Neuron (in vitro differentiated cells): ENCODE measurements at regions not wholly inside any gene's neighbourhood (a gene's known extent, or its start where the extent isn't known, plus 50 kb on each side); places are given as distances from the start of the nearest gene placed in this dataset.
"Not testable (repeated sequence)": the region's sequence is repeated elsewhere in the genome, so short reads cannot be mapped to it uniquely, and the experiment has no call there.

Source experiments
- H2AFZ ChIP-seq: one replicate; pipeline ENCODE4 v1.6.1; 2013; ENCODE audit warnings: low read depth, mild to moderate bottlenecking, inconsistent platforms, low read length, moderate library complexity
- H3K27me3 ChIP-seq: one replicate; pipeline ENCODE4 v1.6.1; 2013; ENCODE audit warnings: low read length; ENCODE audit not compliant: insufficient read depth
- H3K36me3 ChIP-seq: one replicate; pipeline ENCODE4 v1.6.1; 2013; ENCODE audit warnings: low read length; ENCODE audit not compliant: insufficient read depth
- H3K4me1 ChIP-seq: one replicate; pipeline ENCODE4 v1.6.1; 2013; ENCODE audit warnings: low read length; ENCODE audit not compliant: insufficient read depth
- H3K4me3 ChIP-seq: 2 replicates; pipeline ENCODE4 v1.5.1; 2013; ENCODE audit warnings: mild to moderate bottlenecking, low read length, moderate library complexity
- H3K9me3 ChIP-seq: one replicate; pipeline ENCODE4 v1.6.1; 2013; ENCODE audit warnings: low read length

- Histone ChIP-seq H3K4me1 (no peaks in the 10 kb centered on the region), H3K36me3 (no peaks in the 10 kb centered on the region), H3K4me3 (no peak overlapping the region), H2AFZ (no peak overlapping the region), H3K9me3 (no peaks in the 10 kb centered on the region), H3K27me3 (no peaks in the 10 kb centered on the region)
Measured at GRCh38 chr7:33793616-33794015, 111.7 kb upstream of the BMPER start.

GRCh38 chr7:33794419-33794818 lies 110.9 kb upstream of the BMPER start:
- Histone ChIP-seq H3K4me1 (no peaks in the 10 kb centered on the region), H3K9me3 (no peaks in the 10 kb centered on the region), H3K27me3 (no peaks in the 10 kb centered on the region), H2AFZ (no peak overlapping the region), H3K36me3 (no peaks in the 10 kb centered on the region), H3K4me3 (no peak overlapping the region)

- no peaks in the 10 kb centered on the region for H3K9me3 ChIP-seq
- no peaks in the 10 kb centered on the region for H3K4me1 ChIP-seq
- H2AFZ ChIP-seq: no peak overlapping the region
- no peaks in the 10 kb centered on the region for H3K36me3 ChIP-seq
- no peak overlapping the region for H3K4me3 ChIP-seq
- H3K27me3 ChIP-seq: no peaks in the 10 kb centered on the region
Measured at GRCh38 chr7:33794959-33795358, 110.4 kb upstream of the BMPER start.

- Histone ChIP-seq H3K27me3 (no peaks in the 10 kb centered on the region), H3K36me3 (no peaks in the 10 kb centered on the region), H3K4me1 (no peaks in the 10 kb centered on the region), H2AFZ (no peak overlapping the region), H3K9me3 (no peaks in the 10 kb centered on the region), H3K4me3 (no peak overlapping the region)
Measured at GRCh38 chr7:33796538-33796937, 108.8 kb upstream of the BMPER start.

- not testable (repeated sequence) for H3K4me1 ChIP-seq, H3K4me3 ChIP-seq
Measured at GRCh38 chr7:33797512-33797911, 107.8 kb upstream of the BMPER start.

GRCh38 chr7:33798686-33799325 lies 106.5 kb upstream of the BMPER start:
- Histone ChIP-seq H3K4me3 (no peak overlapping the region), H2AFZ (no peak overlapping the region), H3K9me3 (no peaks in the 10 kb centered on the region), H3K27me3 (no peaks in the 10 kb centered on the region), H3K36me3 (no peaks in the 10 kb centered on the region), H3K4me1 (no peaks in the 10 kb centered on the region)

More at GRCh38 chr7:33797512-33797911, 107.8 kb upstream of the BMPER start:
- H3K36me3 ChIP-seq, H3K9me3 ChIP-seq, H3K27me3 ChIP-seq, H2AFZ ChIP-seq: not testable (repeated sequence)

- H3K4me3 ChIP-seq: no peak overlapping the region
- no peaks in the 10 kb centered on the region for H3K9me3 ChIP-seq
- no peak overlapping the region for H2AFZ ChIP-seq
- H3K27me3 ChIP-seq: no peaks in the 10 kb centered on the region
- no peaks in the 10 kb centered on the region for H3K36me3 ChIP-seq
- no peaks in the 10 kb centered on the region for H3K4me1 ChIP-seq
Measured at GRCh38 chr7:33799766-33800165, 105.6 kb upstream of the BMPER start.

GRCh38 chr7:33802600-33802999 lies 102.7 kb upstream of the BMPER start:
- no peak overlapping the region for H2AFZ ChIP-seq
- H3K4me1 ChIP-seq: no peaks in the 10 kb centered on the region
- no peaks in the 10 kb centered on the region for H3K9me3 ChIP-seq
- H3K36me3 ChIP-seq: no peaks in the 10 kb centered on the region
- H3K4me3 ChIP-seq: no peak overlapping the region
- H3K27me3 ChIP-seq: no peaks in the 10 kb centered on the region

GRCh38 chr7:33804140-33804660 lies 101.1 kb upstream of the BMPER start:
- H3K9me3 ChIP-seq: no peaks in the 10 kb centered on the region
- no peak overlapping the region for H3K4me3 ChIP-seq
- H3K4me1 ChIP-seq: no peaks in the 10 kb centered on the region
- no peak overlapping the region for H2AFZ ChIP-seq
- H3K36me3 ChIP-seq: no peaks in the 10 kb centered on the region
- no peaks in the 10 kb centered on the region for H3K27me3 ChIP-seq

GRCh38 chr7:33805630-33806233 lies 99.6 kb upstream of the BMPER start:
- H3K27me3 ChIP-seq: no peaks in the 10 kb centered on the region
- H3K4me1 ChIP-seq: no peaks in the 10 kb centered on the region
- no peaks in the 10 kb centered on the region for H3K36me3 ChIP-seq
- no peaks in the 10 kb centered on the region for H3K9me3 ChIP-seq
- H3K4me3 ChIP-seq: no peak overlapping the region
- H2AFZ ChIP-seq: no peak overlapping the region

GRCh38 chr7:33806298-33807154 lies 98.8 kb upstream of the BMPER start:
- Histone ChIP-seq H3K4me1 (no peaks in the 10 kb centered on the region), H3K9me3 (no peaks in the 10 kb centered on the region), H3K4me3 (no peak overlapping the region), H3K27me3 (no peaks in the 10 kb centered on the region), H3K36me3 (no peaks in the 10 kb centered on the region), H2AFZ (peak overlapping the region; percentile 20)

GRCh38 chr7:33807155-33807530 lies 98.2 kb upstream of the BMPER start:
- Histone ChIP-seq H3K36me3 (no peaks in the 10 kb centered on the region), H3K4me3 (no peak overlapping the region), H3K9me3 (no peaks in the 10 kb centered on the region), H2AFZ (peak overlapping the region; percentile 20), H3K27me3 (no peaks in the 10 kb centered on the region), H3K4me1 (no peaks in the 10 kb centered on the region)

GRCh38 chr7:33807779-33808482 lies 97.4 kb upstream of the BMPER start:
- Histone ChIP-seq H2AFZ (no peak overlapping the region), H3K4me3 (no peak overlapping the region), H3K4me1 (no peaks in the 10 kb centered on the region), H3K27me3 (no peaks in the 10 kb centered on the region), H3K9me3 (no peaks in the 10 kb centered on the region), H3K36me3 (no peaks in the 10 kb centered on the region)
